T-helper 1 cell treated with Interleukin-12 subunit alpha and Interleukin-12 subunit beta and Interleukin-4 antibody, amounts not matched to agents 30 μg/mL and 1 μg/mL, for 36 hours (primary cell): ENCODE measurements at regions not wholly inside any gene's neighbourhood (a gene's known extent, or its start where the extent isn't known, plus 50 kb on each side); places are given as distances from the start of the nearest gene placed in this dataset.
A peak's percentile ranks its signal among the peaks of the same experiment; 100 is the strongest.

Experiments
- H3K27ac Mint-ChIP-seq: one replicate; pipeline ENCODE4 v1.8.0; 2021; ENCODE audit warnings: mild to moderate bottlenecking, mixed read lengths
- H3K27me3 Mint-ChIP-seq: one replicate; pipeline ENCODE4 v1.8.0; 2021; ENCODE audit warnings: low read depth, mixed read lengths
- H3K36me3 Mint-ChIP-seq: one replicate; pipeline ENCODE4 v1.8.0; 2021; ENCODE audit warnings: low read depth, mixed read lengths
- H3K4me1 Mint-ChIP-seq: one replicate; pipeline ENCODE4 v1.8.0; 2021; ENCODE audit warnings: low read depth, mixed read lengths
- H3K4me3 Mint-ChIP-seq: one replicate; pipeline ENCODE4 v1.8.0; 2021; ENCODE audit warnings: mild to moderate bottlenecking, moderate library complexity, mixed read lengths
- H3K9me3 Mint-ChIP-seq: one replicate; pipeline ENCODE4 v1.8.0; 2021; ENCODE audit warnings: mixed read lengths

DNA sequence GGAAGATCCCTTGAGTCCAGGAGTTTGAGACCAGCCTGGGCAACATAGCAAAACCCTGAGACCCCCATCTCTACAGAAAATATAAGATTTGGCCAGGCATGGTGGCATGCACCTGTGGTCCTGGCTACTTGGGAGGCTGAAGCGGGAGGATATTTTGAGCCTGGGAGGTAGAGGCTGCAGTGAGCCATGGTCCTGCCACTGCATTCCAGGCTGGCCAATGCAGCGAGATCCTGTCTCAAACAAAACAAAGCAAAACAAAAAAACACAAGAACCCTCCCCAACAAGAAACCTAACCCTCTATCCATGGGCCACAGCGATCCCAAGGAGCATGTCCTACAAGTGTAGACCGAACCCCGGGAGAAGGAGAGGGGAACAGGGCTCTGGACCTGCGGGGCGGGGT is 133.3 kb downstream of the MGAT5B start:
- no peaks in the 10 kb centered on the region for H3K27me3 Mint-ChIP-seq
- peaks cover 2% of the 10 kb centered on the region for H3K36me3 Mint-ChIP-seq
- peaks cover 26% of the 10 kb centered on the region for H3K4me1 Mint-ChIP-seq
- H3K4me3 Mint-ChIP-seq, result no peak overlapping the region
- peak overlapping the region; percentile 56 for H3K27ac Mint-ChIP-seq
- H3K9me3 Mint-ChIP-seq, result no peaks in the 10 kb centered on the region

DNA sequence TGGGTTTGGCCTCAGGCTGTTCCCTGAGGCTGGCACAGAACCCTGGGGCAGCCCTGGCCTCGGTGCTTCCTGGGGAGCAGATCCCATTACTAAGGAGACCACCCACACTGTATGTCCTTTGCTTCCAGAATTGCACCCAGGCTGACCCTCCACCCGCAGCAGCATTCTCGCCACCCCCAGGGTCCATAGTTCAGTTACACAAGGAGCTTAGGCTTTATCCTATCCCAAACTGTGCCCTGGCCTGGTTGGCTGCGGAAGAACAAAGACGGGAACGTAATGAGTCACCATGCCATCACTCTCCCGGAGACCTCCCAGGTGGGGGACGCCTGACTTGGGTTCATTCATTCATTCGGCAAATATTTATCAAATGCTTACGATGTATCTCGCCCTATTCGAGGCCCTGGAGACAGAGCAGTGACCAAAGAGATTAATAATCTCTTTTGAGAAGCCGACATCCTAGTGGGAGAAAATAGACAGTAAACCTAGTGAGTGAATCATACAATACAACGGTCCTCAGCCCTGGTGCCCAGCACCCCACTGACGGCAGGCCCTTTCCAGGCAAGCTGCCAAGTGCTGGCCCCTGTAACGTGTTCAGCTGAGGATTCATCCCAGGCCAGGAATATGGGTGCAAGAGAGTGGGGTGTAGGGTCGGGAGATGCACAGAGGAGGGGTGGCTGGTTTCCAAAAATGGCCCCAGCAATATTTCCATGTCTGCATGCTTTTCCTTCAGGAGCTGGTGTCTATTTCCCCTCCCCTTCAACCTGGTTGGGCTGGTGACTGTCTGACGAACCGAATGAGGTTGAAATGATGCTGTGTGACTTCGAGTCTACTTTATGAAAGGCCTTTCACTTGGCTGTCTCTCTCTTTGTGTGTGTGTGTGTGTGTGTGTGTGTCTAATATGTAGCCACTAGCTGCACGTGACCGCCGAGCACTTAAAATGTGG is 134.2 kb downstream of the MGAT5B start:
- H3K9me3 Mint-ChIP-seq, result no peaks in the 10 kb centered on the region
- H3K4me3 Mint-ChIP-seq, result no peak overlapping the region
- no peak overlapping the region for H3K27ac Mint-ChIP-seq
- no peaks in the 10 kb centered on the region for H3K27me3 Mint-ChIP-seq
- H3K36me3 Mint-ChIP-seq, result peaks cover 2% of the 10 kb centered on the region
- H3K4me1 Mint-ChIP-seq, result peaks cover 19% of the 10 kb centered on the region

DNA sequence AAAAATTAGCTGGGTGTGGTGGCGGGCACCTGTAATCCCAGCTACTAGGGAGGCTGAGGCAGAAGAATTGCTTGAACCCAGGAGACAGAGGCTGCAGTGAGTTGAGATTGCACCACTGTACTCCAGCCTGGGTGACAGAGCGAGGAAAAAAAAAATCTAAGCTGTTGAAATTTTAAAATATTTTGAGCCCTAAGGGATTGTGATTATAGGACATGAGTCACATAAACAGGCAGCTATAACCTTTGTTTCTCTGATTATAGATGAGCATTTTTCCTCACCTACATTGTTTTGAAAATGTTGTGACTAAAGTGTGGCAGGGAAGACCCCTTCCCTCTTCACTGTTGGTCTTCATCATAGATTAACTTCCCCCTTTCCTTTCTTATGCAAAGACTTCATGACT is 135.5 kb downstream of the MGAT5B start:
- no peak overlapping the region for H3K4me3 Mint-ChIP-seq
- H3K4me1 Mint-ChIP-seq, result peaks cover 14% of the 10 kb centered on the region
- peaks cover 2% of the 10 kb centered on the region for H3K36me3 Mint-ChIP-seq
- H3K27me3 Mint-ChIP-seq, result peaks cover 6% of the 10 kb centered on the region
- H3K27ac Mint-ChIP-seq, result no peak overlapping the region
- H3K9me3 Mint-ChIP-seq, result no peaks in the 10 kb centered on the region

DNA sequence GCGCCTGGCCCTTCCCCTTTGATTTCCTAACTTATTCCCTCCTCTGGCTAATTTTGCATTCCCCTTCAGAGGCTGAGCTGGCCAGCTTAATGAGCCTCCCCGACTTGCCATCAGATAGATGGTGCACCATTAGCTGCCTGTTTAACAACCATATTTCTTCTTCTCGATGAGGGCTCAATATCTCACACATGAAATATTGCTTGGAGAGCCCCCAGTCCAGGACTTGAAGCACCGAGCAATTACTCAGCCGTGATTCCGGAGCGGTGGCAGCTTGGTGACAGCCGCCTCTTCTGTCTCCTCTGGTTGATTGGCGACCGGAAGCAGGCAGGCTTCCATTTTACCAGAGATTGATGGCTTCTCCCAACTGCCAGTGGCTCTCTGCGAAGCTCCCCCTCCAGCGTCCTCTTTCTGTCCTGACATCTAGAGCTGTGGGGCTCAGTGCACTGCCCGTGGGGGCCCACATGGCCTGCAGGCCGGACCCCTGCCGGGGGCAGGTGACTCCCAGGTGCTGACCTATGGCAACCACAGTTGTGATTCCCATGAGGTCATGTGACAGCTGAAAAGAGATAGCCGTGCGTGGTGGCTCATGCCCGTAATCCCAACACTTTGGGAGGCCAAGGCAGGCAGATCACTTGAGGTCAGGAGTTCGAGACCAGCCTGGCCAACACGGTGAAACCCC is 133.7 kb upstream of the SEC14L1 start:
- Mint-ChIP-seq H3K36me3 (peaks cover 5% of the 10 kb centered on the region), H3K9me3 (peaks cover 20% of the 10 kb centered on the region), H3K4me1 (peaks cover 8% of the 10 kb centered on the region), H3K27ac (no peak overlapping the region), H3K27me3 (peaks cover 19% of the 10 kb centered on the region), H3K4me3 (no peak overlapping the region)

DNA sequence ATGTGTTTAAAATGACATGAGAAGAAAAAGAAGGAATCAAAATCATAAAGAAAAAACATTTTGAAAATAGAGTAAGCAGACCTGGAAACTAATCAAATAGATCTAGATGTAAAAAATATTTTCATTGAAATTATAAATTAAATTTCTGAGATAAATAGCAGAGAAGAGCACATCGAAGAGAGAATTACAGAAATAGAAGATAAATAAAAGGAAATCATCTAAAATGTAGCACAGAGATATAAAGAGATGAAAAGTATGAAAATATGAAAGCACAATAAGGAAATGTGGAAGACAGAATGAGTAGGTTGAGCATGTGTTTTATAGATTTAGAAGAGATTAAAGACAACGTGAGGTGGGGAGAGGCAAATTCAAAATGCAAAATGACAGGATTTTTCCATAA is 130.9 kb upstream of the SEC14L1 start:
- Mint-ChIP-seq H3K27me3 (peaks cover 24% of the 10 kb centered on the region), H3K4me3 (no peak overlapping the region), H3K27ac (no peak overlapping the region), H3K36me3 (peaks cover 3% of the 10 kb centered on the region), H3K4me1 (peaks cover 8% of the 10 kb centered on the region), H3K9me3 (peaks cover 20% of the 10 kb centered on the region)

DNA sequence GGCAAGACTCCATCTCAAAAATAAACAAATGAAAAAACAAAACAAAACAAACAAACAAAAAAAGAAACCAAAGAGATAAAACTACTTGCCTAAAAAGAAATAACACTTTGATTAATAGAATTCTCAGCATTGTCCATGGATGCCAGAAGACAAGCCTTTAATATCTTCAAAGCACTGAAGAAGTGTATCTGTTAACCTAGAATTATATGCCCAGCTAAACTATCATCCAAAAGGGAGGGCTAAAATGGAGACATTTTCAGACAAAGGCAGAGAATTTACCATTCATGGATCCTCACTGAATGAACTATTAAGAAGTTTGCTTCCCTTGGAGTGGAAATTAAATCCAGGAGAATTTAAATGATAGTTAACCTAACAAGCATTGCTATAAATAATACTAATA is 130.1 kb upstream of the SEC14L1 start:
- H3K4me1 Mint-ChIP-seq, result peaks cover 8% of the 10 kb centered on the region
- peaks cover 3% of the 10 kb centered on the region for H3K36me3 Mint-ChIP-seq
- H3K27ac Mint-ChIP-seq, result no peak overlapping the region
- no peak overlapping the region for H3K4me3 Mint-ChIP-seq
- H3K27me3 Mint-ChIP-seq, result peaks cover 24% of the 10 kb centered on the region
- peaks cover 20% of the 10 kb centered on the region for H3K9me3 Mint-ChIP-seq

DNA sequence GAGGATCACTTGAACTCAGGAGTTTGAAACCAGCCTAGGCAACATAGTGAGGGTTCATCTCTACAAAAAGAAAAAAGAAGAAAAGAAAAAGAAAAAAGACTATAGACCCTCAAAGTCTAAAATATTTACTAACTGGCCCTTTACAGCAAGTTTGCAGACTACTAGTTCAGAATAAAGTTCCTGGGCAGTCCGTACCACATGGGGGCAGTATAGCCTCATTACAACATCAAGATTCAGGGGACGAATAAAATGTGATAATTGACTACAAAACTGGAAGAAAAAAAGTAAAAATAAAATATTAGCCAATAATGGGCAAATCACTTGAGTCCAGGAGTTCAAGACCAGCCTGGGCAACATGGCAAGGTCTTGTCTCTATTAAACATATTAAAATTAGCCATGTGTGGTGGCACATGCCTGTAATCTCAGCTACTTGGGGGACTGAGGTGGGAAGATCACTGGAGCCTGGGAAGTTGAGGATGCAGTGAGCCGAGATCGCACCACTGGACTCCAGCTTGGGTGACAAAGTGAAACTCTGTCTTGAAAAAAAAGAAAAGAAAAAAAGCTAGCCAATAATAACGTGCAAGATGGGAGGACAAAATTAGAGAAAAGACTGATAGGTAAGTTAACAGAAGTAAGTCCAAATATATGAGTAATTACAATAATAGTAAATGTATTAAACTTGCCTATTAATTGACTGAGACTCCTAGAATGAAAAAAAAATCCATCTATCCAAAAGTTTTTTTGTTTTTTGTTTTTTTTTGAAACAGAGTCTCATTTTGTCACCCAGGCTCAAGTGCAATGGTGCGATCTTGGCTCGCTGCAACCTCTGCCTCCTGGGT is 129.4 kb upstream of the SEC14L1 start:
- Mint-ChIP-seq H3K36me3 (peaks cover 3% of the 10 kb centered on the region), H3K4me1 (peaks cover 8% of the 10 kb centered on the region), H3K4me3 (no peak overlapping the region), H3K27me3 (peaks cover 24% of the 10 kb centered on the region), H3K27ac (no peak overlapping the region), H3K9me3 (peaks cover 20% of the 10 kb centered on the region)

DNA sequence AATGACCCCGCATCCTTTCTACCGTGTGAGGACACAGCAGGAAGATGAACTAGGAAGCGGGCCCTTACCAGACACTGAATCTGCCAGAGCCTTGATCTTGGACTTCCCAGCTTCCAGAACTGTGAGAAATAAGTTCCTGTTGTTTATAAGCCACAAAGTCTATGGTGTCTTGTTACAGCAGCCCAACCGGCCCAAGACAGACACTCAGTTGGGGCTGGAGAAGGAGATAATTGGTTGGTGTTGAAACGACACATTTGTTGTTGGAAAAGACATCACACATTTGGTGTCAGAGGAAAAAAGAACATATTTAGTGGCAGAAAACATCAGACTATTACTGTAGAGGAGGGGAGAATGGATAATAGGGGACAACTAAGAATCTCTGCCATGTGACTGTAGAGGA is 122.3 kb upstream of the SEC14L1 start:
- Mint-ChIP-seq H3K4me1 (no peaks in the 10 kb centered on the region), H3K36me3 (no peaks in the 10 kb centered on the region), H3K27me3 (peaks cover 16% of the 10 kb centered on the region), H3K9me3 (no peaks in the 10 kb centered on the region), H3K4me3 (no peak overlapping the region), H3K27ac (no peak overlapping the region)

DNA sequence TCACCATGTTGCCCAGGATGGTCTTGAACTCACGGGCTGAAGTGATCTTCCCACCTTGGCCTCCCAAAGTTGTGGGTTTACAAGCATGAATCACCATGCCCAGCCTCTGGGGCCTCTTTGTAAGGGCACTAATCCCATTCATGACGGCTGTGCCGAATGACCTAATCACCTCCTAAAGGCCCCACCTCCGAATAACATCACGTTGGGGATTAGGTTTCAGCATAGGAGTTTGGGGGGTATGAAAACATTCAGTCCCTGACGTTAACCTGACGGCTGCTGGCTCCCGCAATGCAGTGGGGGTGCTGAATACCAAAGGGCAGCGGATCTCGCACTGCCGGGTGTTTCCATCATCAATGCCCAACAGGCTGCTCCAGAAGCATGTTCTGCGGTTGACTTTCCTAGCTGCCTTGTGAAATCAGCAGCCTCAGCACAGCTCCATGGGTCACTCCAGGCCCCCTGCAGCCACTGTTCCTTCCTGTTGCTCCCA is 120.8 kb upstream of the SEC14L1 start:
- Mint-ChIP-seq H3K4me1 (no peaks in the 10 kb centered on the region), H3K9me3 (no peaks in the 10 kb centered on the region), H3K4me3 (no peak overlapping the region), H3K27ac (no peak overlapping the region), H3K36me3 (no peaks in the 10 kb centered on the region), H3K27me3 (peaks cover 15% of the 10 kb centered on the region)

DNA sequence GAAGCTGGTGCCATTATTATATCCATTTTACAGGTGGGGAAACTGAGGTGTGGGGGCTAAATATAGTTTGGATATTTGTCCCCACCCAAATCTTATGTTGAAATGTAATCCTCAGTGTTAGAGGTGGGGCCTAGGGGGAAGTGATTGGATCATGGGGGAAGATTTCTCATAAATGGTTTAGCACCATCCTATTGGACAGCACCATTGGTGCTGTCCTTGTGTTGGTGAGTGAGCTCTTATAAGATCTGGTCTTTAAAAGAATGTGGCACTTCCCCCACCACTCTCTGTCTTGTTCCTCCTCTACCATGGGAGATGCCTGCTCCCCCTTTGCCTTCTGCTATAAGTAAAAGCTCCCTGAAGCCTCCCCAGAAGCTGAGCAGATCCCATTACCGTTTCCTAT is 119.8 kb upstream of the SEC14L1 start:
- H3K4me1 Mint-ChIP-seq, result no peaks in the 10 kb centered on the region
- H3K4me3 Mint-ChIP-seq, result no peak overlapping the region
- no peak overlapping the region for H3K27ac Mint-ChIP-seq
- H3K9me3 Mint-ChIP-seq, result no peaks in the 10 kb centered on the region
- no peaks in the 10 kb centered on the region for H3K36me3 Mint-ChIP-seq
- H3K27me3 Mint-ChIP-seq, result peaks cover 15% of the 10 kb centered on the region

DNA sequence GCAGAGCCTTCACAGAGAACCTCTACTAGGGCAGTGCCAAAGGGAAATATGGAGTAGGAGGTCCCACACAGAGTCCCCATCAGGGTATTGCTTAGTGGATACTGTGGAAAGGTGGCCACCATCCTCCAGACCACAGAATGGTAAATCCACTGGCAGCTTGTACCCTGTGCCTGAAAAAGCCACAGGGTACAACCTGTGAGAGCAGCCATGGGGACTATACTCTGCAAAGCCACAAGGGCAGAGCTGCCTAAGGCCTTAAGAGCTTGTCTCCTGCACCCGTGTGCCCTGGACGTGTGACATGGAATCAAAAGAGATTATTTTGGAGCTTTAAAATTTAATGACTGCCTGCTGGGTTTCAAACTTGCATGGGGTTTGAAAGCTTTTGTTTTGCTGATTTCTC is 118.0 kb upstream of the SEC14L1 start:
- Mint-ChIP-seq H3K9me3 (peaks cover 9% of the 10 kb centered on the region), H3K27me3 (peaks cover 16% of the 10 kb centered on the region), H3K27ac (no peak overlapping the region), H3K36me3 (peaks cover 2% of the 10 kb centered on the region), H3K4me1 (no peaks in the 10 kb centered on the region), H3K4me3 (no peak overlapping the region)

DNA sequence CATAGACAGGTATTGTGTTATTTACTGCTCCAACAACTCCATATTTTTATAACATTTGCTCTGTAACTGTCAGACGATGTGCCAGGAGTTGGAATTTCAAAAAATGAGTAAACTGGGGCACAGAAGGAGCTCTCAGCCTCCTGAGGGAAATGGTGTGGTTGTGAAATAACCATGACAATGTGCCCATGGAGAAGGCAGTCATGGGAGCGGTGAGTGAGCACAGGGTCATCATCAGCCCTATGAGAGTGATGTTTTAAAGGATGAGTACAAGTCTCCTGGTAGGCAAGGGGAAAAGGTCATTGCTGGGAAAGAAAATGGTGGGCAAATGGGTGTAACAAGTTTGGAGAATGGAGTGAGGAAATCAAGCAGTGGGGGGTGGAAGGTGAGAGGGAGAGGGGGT is 115.0 kb upstream of the SEC14L1 start:
- Mint-ChIP-seq H3K27ac (no peak overlapping the region), H3K4me1 (no peaks in the 10 kb centered on the region), H3K36me3 (peaks cover 2% of the 10 kb centered on the region), H3K27me3 (peaks cover 16% of the 10 kb centered on the region), H3K4me3 (no peak overlapping the region), H3K9me3 (peaks cover 12% of the 10 kb centered on the region)

DNA sequence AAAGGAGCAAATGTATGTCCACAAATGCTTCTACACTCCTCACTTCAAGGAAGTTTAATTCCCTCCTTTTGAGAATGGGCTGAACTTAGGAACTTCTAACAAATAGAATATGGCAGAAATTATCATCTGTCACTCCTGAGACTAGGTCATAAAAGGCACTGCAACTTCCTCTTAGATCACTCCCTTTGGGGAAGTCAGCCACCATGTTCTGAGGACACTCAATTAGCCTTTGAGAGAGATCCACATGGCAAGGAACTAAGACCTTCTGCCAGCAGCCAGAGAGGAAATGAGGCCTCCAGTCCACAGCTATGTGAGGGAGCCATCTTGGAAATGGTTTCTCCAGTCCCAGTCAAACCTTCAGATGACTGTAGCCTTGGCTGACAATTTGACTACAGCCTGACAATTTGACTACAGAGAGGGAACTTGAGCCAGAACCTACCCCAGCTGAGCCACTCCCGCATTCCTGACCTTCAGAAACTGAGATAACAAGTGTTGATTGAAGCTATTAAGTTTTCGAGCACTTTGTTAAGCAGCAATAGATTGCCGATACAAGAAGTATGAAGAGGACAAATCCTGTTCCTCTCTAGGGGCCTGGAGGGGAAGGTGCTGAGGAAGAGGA is 113.4 kb upstream of the SEC14L1 start:
- Mint-ChIP-seq H3K4me3 (no peak overlapping the region), H3K27ac (no peak overlapping the region), H3K4me1 (no peaks in the 10 kb centered on the region), H3K36me3 (peaks cover 2% of the 10 kb centered on the region), H3K27me3 (peaks cover 8% of the 10 kb centered on the region), H3K9me3 (peaks cover 26% of the 10 kb centered on the region)

DNA sequence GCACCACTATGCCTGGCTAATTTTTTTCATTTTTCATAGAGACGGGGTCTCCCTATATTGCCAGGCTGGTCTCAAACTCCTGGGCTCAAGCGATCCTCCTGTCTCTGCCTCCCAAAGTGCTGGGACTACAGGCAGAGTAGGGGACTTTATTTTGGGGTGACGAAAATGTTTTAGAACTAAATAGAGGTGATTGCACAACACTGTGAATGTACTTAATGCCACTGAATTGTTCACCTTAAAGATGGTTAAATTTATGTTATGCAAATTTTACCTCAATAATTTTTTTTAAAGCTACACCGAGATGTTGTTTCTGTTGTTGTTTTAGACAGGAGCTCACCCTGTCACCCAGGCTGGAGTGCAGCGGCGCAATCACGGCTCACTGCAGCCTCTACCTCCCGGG is 111.9 kb upstream of the SEC14L1 start:
- no peak overlapping the region for H3K27ac Mint-ChIP-seq
- peaks cover 6% of the 10 kb centered on the region for H3K27me3 Mint-ChIP-seq
- H3K4me3 Mint-ChIP-seq, result no peak overlapping the region
- peaks cover 2% of the 10 kb centered on the region for H3K36me3 Mint-ChIP-seq
- no peaks in the 10 kb centered on the region for H3K4me1 Mint-ChIP-seq
- H3K9me3 Mint-ChIP-seq, result peaks cover 26% of the 10 kb centered on the region
